ENCODE measurements at regions not wholly inside any gene's neighbourhood (a gene's known extent, or its start where the extent isn't known, plus 50 kb on each side); places are given as distances from the start of the nearest gene placed in this dataset.

DNA sequence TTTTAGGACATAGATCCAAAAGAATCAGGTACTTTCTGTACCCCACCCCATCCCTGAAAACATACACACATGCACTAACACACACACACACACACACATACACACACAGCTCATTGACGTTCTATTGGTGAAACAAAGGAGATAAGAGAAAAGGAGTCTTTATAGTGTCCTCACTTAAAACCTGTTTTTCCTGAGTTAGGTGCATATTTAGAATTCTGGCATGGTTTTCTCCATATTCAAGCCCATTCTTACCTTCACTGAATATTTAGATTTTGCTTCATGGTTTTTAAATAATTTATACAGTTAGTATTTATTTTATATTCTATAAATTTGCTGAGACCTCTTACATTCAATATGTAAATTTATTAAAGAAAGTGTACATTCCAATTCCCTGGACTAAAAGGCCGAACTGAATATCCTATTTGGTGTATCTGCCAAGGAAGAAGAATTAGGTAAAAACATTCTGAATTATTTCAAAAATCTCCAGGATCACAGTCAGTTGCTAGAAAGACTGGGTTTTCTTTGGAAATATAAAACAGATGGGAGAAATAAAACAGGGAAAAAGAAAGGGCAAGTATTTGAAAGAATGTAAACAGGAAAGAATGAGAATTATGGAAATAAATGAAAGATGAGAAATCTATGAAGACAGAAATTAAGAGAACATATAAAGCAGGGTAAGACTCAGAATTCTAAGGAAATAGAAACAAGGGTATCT is 556.2 kb downstream of the KCTD12 start:
- TF ChIP-seq, protein P1, sequence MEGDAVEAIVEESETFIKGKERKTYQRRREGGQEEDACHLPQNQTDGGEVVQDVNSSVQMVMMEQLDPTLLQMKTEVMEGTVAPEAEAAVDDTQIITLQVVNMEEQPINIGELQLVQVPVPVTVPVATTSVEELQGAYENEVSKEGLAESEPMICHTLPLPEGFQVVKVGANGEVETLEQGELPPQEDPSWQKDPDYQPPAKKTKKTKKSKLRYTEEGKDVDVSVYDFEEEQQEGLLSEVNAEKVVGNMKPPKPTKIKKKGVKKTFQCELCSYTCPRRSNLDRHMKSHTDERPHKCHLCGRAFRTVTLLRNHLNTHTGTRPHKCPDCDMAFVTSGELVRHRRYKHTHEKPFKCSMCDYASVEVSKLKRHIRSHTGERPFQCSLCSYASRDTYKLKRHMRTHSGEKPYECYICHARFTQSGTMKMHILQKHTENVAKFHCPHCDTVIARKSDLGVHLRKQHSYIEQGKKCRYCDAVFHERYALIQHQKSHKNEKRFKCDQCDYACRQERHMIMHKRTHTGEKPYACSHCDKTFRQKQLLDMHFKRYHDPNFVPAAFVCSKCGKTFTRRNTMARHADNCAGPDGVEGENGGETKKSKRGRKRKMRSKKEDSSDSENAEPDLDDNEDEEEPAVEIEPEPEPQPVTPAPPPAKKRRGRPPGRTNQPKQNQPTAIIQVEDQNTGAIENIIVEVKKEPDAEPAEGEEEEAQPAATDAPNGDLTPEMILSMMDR (IDR thresholded peaks at IDR 0.05; ENCODE audit: control extremely low read depth in 1 of 3, insufficient read depth in 1 of 3, low read depth in 1 of 3, low read length in 3 of 3), result no peak
- no peak for TF ChIP-seq EZH2 (IDR thresholded peaks at IDR 0.05; ENCODE audit: low read depth, low read length, severe bottlenecking)

Measured in H1 (cell line).